HCT116 (cell line): ENCODE measurements at regions not wholly inside any gene's neighbourhood (a gene's known extent, or its start where the extent isn't known, plus 50 kb on each side); places are given as distances from the start of the nearest gene placed in this dataset.

Experiments
- ATAC-seq: fragments of 200-7000 bp; cut with Tn5 transposase; 2 replicates; pipeline ENCODE4 v1.9.1; 2020; ENCODE audit warnings: mild to moderate bottlenecking, moderate library complexity
- BruUV-seq: library from RNA; stranded (reverse); fragments of 400-500 nt; replicated peaks from 2 replicates; lab custom pipeline; 2021; lab: Mats Ljungman, UMichigan
- CTCF ChIA-PET: fragments of 300-600 bp; sonication (Branson Sonifier 250); formaldehyde crosslinking; loops from one replicate; lab custom pipeline; 2021; ENCODE audit warnings: antibody characterized with exemption; lab: Charles Lee
- POLR2A ChIA-PET: fragments of 300-600, 350-600 bp; sonication (Branson Sonifier 250); formaldehyde crosslinking; loops from one replicate; lab custom pipeline; 2021; ENCODE audit warnings: antibody characterized with exemption; lab: Charles Lee
- RAD21 ChIA-PET, 2 experiments: fragments of 300-600 bp; sonication (Branson Sonifier 250); formaldehyde crosslinking; loops; one replicate each; lab custom pipeline; 2023; ENCODE audit warnings: low total read pairs in 2 of 2; ENCODE audit not compliant: uncharacterized antibody in 2 of 2, unreplicated experiment in 2 of 2, low non-redundant PET in 1 of 2; lab: Charles Lee
- DNase-seq: peaks from one replicate; pipeline ENCODE4 v3.0.0-alpha.2; 2010; ENCODE audit warnings: low read depth, low spot score
- H2AFZ ChIP-seq: fragments of 200-600 bp; shearing (Covaris generic), sonication (generic); 2 replicates; pipeline ENCODE4 v1.6.1; 2017; ENCODE audit warnings: low read depth, mixed run types, mixed read lengths, antibody characterized with exemption, low read length; ENCODE audit not compliant: poor library complexity, severe bottlenecking
- H3K27ac ChIP-seq: 2 replicates; pipeline ENCODE4 v1.5.1; 2012; ENCODE audit warnings: low read depth, low read length
- H3K27me3 ChIP-seq: fragments of 200-600 bp; sonication (generic); 2 replicates; pipeline ENCODE4 v1.6.1; 2016; ENCODE audit warnings: mixed run types, low read length, mixed read lengths; ENCODE audit not compliant: insufficient read depth
- H3K36me3 ChIP-seq, 2 experiments: fragments of 200-500 bp in 1 of 2; fragments of 200-600 bp in 1 of 2; sonication (Bioruptor generic) in 1 of 2; sonication (generic) in 1 of 2; 2 replicates each; pipeline versions ENCODE4 v1.5.1 to v1.6.1; 2014 to 2016; ENCODE audit warnings: low read length in 2 of 2, inconsistent platforms in 1 of 2, mixed read lengths in 1 of 2, mixed run types in 1 of 2; ENCODE audit not compliant: insufficient read depth in 2 of 2, control insufficient read depth in 1 of 2
- H3K4me1 ChIP-seq, 2 experiments: fragments of 200-600 bp in 1 of 2; sonication (generic) in 1 of 2; 2 replicates each; pipeline versions ENCODE4 v1.5.1 to v1.6.1; 2012 to 2017; ENCODE audit warnings: low read length in 2 of 2, inconsistent platforms in 1 of 2, mild to moderate bottlenecking in 1 of 2, mixed read lengths in 1 of 2, mixed run types in 1 of 2, moderate library complexity in 1 of 2; ENCODE audit not compliant: insufficient read depth in 2 of 2, control insufficient read depth in 1 of 2
- H3K4me2 ChIP-seq: fragments of 200-600 bp; sonication (generic); 2 replicates; pipeline ENCODE4 v1.6.1; 2017; ENCODE audit warnings: mixed run types, low read length, mixed read lengths
- H3K4me3 ChIP-seq, 2 experiments: fragments of 200-600 bp in 1 of 2; sonication (generic) in 1 of 2; replicated peaks in 1 of 2; 2 replicates each; pipeline ENCODE4 v1.5.1; 2011 to 2016; ENCODE audit warnings: low read length in 2 of 2, control low read depth in 1 of 2, low read depth in 1 of 2, mild to moderate bottlenecking in 1 of 2, mixed read lengths in 1 of 2, mixed run types in 1 of 2
- H3K79me2 ChIP-seq: fragments of 200-600 bp; sonication (generic); 2 replicates; pipeline ENCODE4 v1.6.1; 2017; ENCODE audit warnings: mild to moderate bottlenecking, mixed run types, low read length, moderate library complexity, mixed read lengths; ENCODE audit not compliant: insufficient read depth
- H3K9ac ChIP-seq: fragments of 200-600 bp; sonication (generic); 2 replicates; pipeline ENCODE4 v1.6.1; 2016; ENCODE audit warnings: low read length, mixed read lengths
- H3K9me2 ChIP-seq: fragments of 200-600 bp; sonication (generic), shearing (Covaris generic); 2 replicates; pipeline ENCODE4 v1.6.1; 2017; ENCODE audit warnings: mixed run types, mild to moderate bottlenecking, moderate library complexity; ENCODE audit not compliant: insufficient read depth
- H3K9me3 ChIP-seq, 2 experiments: fragments of 200-500 bp in 1 of 2; fragments of 200-600 bp in 1 of 2; sonication (Bioruptor generic) in 1 of 2; sonication (generic) in 1 of 2; 2 replicates each; pipeline ENCODE4 v1.6.1; 2014 to 2017; ENCODE audit warnings: low read length in 2 of 2, mixed read lengths in 2 of 2, inconsistent platforms in 1 of 2, low read depth in 1 of 2, mild to moderate bottlenecking in 1 of 2, mixed run types in 1 of 2, moderate library complexity in 1 of 2; ENCODE audit not compliant: control insufficient read depth in 1 of 2, insufficient read depth in 1 of 2
- H4K20me1 ChIP-seq: fragments of 200-600 bp; sonication (generic), shearing (Covaris generic); 2 replicates; pipeline ENCODE4 v1.6.1; 2017; ENCODE audit warnings: mixed run types, mild to moderate bottlenecking, moderate library complexity; ENCODE audit not compliant: insufficient read depth
- CBX3 ChIP-seq: IDR thresholded peaks from 2 replicates; pipeline ENCODE4 v1.6.1; 2012; ENCODE audit warnings: low read depth
- CEBPB ChIP-seq: IDR thresholded peaks from 2 replicates; pipeline ENCODE4 v1.6.1; 2012; ENCODE audit warnings: low read depth
- EGR1 ChIP-seq: IDR thresholded peaks from 2 replicates; pipeline ENCODE4 v1.6.1; 2012; ENCODE audit warnings: low read depth
- ELF1 ChIP-seq: IDR thresholded peaks from 2 replicates; pipeline ENCODE4 v1.6.1; 2012; ENCODE audit warnings: low read depth, borderline replicate concordance
- FOSL1 ChIP-seq: IDR thresholded peaks from 2 replicates; pipeline ENCODE4 v1.6.1; 2012; ENCODE audit warnings: low read depth
- JUND ChIP-seq: IDR thresholded peaks from 2 replicates; pipeline ENCODE4 v1.6.1; 2012
- SIN3A ChIP-seq: IDR thresholded peaks from 2 replicates; pipeline ENCODE4 v1.6.1; 2012; ENCODE audit warnings: low read depth
- SP1 ChIP-seq: IDR thresholded peaks from 2 replicates; pipeline ENCODE4 v1.6.1; 2012; ENCODE audit warnings: low read depth
- SRF ChIP-seq: IDR thresholded peaks from 2 replicates; pipeline ENCODE4 v1.6.1; 2012; ENCODE audit warnings: low read depth
- TCF7L2 ChIP-seq: IDR thresholded peaks from 2 replicates; pipeline ENCODE4 v1.7.0; 2011; ENCODE audit warnings: borderline replicate concordance, inconsistent platforms; ENCODE audit not compliant: insufficient read depth, insufficient read length; ENCODE audit errors: extremely low read depth
- ZFX ChIP-seq: fragments of 450-650 bp; IDR thresholded peaks from 2 replicates; pipeline ENCODE4 v1.6.1; 2017
- intact Hi-C: fragments of 100-400 bp; cut with micrococcal nuclease; formaldehyde crosslinking; loops from 2 replicates; pipeline ENCODE4 v1.10.0; 2022
- TF ChIP-seq, protein P1 (sequence below): IDR thresholded peaks from 2 replicates; pipeline ENCODE4 v1.6.1; 2012
- TF ChIP-seq, protein P2 (sequence below): IDR thresholded peaks from 2 replicates; pipeline ENCODE4 v1.6.1; 2012; ENCODE audit warnings: low read depth

DNA sequence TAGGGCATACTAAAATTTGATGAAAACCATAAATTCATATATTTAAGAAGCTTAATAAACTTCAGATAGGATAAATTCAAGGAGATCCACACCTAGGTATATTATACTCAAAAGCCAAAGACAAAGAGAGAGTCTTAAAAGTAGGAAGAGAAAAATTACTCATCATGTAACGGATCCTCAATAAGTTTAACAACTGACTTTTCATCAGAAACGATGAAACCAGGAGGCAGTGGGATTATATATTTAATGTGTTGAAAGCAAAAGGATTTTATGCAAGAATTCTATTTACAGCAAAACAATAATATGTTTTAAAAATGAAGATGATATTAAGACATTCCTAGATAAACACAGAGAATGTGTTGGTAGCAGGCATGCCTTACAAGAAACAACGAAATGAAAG is 202.7 kb downstream of the OXSM start:
- Histone ChIP-seq H3K36me3 (no peaks in the 10 kb centered on the region), H3K27me3 (no peaks in the 10 kb centered on the region), H3K9me3 (peaks cover 0 to 7% of the 10 kb centered on the region in 2 experiments; a peak in 1 of 4 replicates)
- TF ChIP-seq TCF7L2 (no peak), CBX3 (no peak), SRF (no peak), ZFX (no peak), JUND (no peak)
- TF ChIP-seq, protein P1, sequence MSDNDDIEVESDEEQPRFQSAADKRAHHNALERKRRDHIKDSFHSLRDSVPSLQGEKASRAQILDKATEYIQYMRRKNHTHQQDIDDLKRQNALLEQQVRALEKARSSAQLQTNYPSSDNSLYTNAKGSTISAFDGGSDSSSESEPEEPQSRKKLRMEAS = no peak
- TF ChIP-seq, all 23 proteins: peak for 0
- ATAC-seq (no peak), DNase-seq (no peak)
- Histone ChIP-seq H3K27ac (no peak overlapping the region), H3K9ac (no peak overlapping the region), H3K9me2 (no peaks in the 10 kb centered on the region), H3K4me1 (no peaks in the 10 kb centered on the region), H3K79me2 (no peaks in the 10 kb centered on the region), H2AFZ (no peak overlapping the region), H3K4me2 (no peak overlapping the region), H4K20me1 (no peaks in the 10 kb centered on the region), H3K4me3 (no peak overlapping the region)
- ChIA-PET CTCF (no interaction called here), RAD21 (no interaction called here), POLR2A (no interaction called here)
- no TSS peak for BruUV-seq
- intact Hi-C loops = no loop called here

DNA sequence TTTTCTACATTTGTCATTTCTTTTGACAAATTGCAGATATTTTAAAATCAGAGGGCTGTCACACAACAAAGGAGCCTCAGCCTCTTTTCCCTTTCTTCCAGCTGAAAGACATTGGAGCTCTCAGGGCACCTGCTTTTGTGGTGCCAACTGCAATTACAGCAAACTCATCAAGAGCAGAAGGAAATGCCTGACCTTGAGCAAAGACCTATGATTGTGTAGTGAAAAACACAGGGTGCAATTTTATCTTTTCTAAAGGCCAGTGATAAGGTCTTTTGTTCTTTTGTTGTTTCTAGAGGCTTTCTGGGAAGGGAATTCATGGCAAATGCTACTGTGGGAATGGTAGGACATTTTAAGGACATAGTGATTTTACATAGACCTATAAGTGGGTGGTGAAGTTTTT is 214.3 kb downstream of the OXSM start:
- ChIA-PET CTCF (no interaction called here), POLR2A (no interaction called here), RAD21 (no interaction called here)
- H3K79me2 ChIP-seq = no peaks in the 10 kb centered on the region
- H3K9me2 ChIP-seq = no peaks in the 10 kb centered on the region
- TF ChIP-seq SIN3A (no peak), CBX3 (no peak), EGR1 (no peak), FOSL1 (no peak), CEBPB (no peak), ELF1 (no peak), SP1 (no peak)
- TF ChIP-seq, protein P1 = no peak
- TF ChIP-seq, protein P2, sequence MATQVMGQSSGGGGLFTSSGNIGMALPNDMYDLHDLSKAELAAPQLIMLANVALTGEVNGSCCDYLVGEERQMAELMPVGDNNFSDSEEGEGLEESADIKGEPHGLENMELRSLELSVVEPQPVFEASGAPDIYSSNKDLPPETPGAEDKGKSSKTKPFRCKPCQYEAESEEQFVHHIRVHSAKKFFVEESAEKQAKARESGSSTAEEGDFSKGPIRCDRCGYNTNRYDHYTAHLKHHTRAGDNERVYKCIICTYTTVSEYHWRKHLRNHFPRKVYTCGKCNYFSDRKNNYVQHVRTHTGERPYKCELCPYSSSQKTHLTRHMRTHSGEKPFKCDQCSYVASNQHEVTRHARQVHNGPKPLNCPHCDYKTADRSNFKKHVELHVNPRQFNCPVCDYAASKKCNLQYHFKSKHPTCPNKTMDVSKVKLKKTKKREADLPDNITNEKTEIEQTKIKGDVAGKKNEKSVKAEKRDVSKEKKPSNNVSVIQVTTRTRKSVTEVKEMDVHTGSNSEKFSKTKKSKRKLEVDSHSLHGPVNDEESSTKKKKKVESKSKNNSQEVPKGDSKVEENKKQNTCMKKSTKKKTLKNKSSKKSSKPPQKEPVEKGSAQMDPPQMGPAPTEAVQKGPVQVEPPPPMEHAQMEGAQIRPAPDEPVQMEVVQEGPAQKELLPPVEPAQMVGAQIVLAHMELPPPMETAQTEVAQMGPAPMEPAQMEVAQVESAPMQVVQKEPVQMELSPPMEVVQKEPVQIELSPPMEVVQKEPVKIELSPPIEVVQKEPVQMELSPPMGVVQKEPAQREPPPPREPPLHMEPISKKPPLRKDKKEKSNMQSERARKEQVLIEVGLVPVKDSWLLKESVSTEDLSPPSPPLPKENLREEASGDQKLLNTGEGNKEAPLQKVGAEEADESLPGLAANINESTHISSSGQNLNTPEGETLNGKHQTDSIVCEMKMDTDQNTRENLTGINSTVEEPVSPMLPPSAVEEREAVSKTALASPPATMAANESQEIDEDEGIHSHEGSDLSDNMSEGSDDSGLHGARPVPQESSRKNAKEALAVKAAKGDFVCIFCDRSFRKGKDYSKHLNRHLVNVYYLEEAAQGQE = no peak
- no TSS peak for BruUV-seq
- H3K4me3 ChIP-seq = no peak overlapping the region
- no peaks in the 10 kb centered on the region for H4K20me1 ChIP-seq
- no peaks in the 10 kb centered on the region for H3K27me3 ChIP-seq
- H2AFZ ChIP-seq = no peak overlapping the region
- ATAC-seq (no peak), DNase-seq (no peak)
- no peaks in the 10 kb centered on the region for H3K36me3 ChIP-seq
- no peaks in the 10 kb centered on the region for H3K9me3 ChIP-seq
- no peaks in the 10 kb centered on the region for H3K4me1 ChIP-seq
- no peak overlapping the region for H3K9ac ChIP-seq
- intact Hi-C loops = no loop called here
- no peak overlapping the region for H3K4me2 ChIP-seq
- H3K27ac ChIP-seq = no peak overlapping the region
